A549 (cell line): ENCODE measurements at regions not wholly inside any gene's neighbourhood (a gene's known extent, or its start where the extent isn't known, plus 50 kb on each side); places are given as distances from the start of the nearest gene placed in this dataset.

Source experiments
- JUNB ChIP-seq: fragments of >200 bp; sonication (Bioruptor Twin); formaldehyde crosslinking; IDR thresholded peaks from 2 replicates; pipeline ENCODE4 v1.6.1; 2016
- NPAS2 ChIP-seq: fragments of 250-450 bp; sonication (Bioruptor Pico); IDR thresholded peaks from 2 replicates; pipeline ENCODE4 v1.8.0; 2022; ENCODE audit warnings: mild to moderate bottlenecking, moderate library complexity, borderline replicate concordance
- POLR2A ChIP-seq: IDR thresholded peaks from 2 replicates; pipeline ENCODE4 v1.6.1; 2012; ENCODE audit warnings: mild to moderate bottlenecking, low read length
- SMC3 ChIP-seq: fragments of >200 bp; sonication (Bioruptor Twin); formaldehyde crosslinking; IDR thresholded peaks from 3 replicates; pipeline ENCODE4 v1.6.1; 2018; ENCODE audit warnings: inconsistent platforms
- ZSCAN20 ChIP-seq: fragments of 250-450 bp; sonication (Bioruptor Pico); IDR thresholded peaks from 2 replicates; pipeline ENCODE4 v1.8.0; 2022; ENCODE audit warnings: mild to moderate bottlenecking, moderate library complexity
- TF ChIP-seq, protein P1 (sequence below): fragments of 200-600 bp; sonication (generic); IDR thresholded peaks from 2 replicates; pipeline ENCODE4 v1.6.1; 2016; ENCODE audit warnings: antibody characterized with exemption, mild to moderate bottlenecking, moderate library complexity
- TF ChIP-seq, protein P2 (sequence below): fragments of >200 bp; sonication (Bioruptor Twin); formaldehyde crosslinking; IDR thresholded peaks from 3 replicates; pipeline ENCODE4 v1.5.1; 2016
- TF ChIP-seq, protein P3 (sequence below): IDR thresholded peaks from 2 replicates; pipeline ENCODE4 v1.6.1; 2012

- no peak for TF ChIP-seq POLR2A
- TF ChIP-seq JUNB, result no peak
- TF ChIP-seq ZSCAN20 (CRISPR knock-in tag), result no peak
- TF ChIP-seq, protein P1, sequence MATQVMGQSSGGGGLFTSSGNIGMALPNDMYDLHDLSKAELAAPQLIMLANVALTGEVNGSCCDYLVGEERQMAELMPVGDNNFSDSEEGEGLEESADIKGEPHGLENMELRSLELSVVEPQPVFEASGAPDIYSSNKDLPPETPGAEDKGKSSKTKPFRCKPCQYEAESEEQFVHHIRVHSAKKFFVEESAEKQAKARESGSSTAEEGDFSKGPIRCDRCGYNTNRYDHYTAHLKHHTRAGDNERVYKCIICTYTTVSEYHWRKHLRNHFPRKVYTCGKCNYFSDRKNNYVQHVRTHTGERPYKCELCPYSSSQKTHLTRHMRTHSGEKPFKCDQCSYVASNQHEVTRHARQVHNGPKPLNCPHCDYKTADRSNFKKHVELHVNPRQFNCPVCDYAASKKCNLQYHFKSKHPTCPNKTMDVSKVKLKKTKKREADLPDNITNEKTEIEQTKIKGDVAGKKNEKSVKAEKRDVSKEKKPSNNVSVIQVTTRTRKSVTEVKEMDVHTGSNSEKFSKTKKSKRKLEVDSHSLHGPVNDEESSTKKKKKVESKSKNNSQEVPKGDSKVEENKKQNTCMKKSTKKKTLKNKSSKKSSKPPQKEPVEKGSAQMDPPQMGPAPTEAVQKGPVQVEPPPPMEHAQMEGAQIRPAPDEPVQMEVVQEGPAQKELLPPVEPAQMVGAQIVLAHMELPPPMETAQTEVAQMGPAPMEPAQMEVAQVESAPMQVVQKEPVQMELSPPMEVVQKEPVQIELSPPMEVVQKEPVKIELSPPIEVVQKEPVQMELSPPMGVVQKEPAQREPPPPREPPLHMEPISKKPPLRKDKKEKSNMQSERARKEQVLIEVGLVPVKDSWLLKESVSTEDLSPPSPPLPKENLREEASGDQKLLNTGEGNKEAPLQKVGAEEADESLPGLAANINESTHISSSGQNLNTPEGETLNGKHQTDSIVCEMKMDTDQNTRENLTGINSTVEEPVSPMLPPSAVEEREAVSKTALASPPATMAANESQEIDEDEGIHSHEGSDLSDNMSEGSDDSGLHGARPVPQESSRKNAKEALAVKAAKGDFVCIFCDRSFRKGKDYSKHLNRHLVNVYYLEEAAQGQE, result no peak
- TF ChIP-seq SMC3, result no peak
- TF ChIP-seq, protein P2, sequence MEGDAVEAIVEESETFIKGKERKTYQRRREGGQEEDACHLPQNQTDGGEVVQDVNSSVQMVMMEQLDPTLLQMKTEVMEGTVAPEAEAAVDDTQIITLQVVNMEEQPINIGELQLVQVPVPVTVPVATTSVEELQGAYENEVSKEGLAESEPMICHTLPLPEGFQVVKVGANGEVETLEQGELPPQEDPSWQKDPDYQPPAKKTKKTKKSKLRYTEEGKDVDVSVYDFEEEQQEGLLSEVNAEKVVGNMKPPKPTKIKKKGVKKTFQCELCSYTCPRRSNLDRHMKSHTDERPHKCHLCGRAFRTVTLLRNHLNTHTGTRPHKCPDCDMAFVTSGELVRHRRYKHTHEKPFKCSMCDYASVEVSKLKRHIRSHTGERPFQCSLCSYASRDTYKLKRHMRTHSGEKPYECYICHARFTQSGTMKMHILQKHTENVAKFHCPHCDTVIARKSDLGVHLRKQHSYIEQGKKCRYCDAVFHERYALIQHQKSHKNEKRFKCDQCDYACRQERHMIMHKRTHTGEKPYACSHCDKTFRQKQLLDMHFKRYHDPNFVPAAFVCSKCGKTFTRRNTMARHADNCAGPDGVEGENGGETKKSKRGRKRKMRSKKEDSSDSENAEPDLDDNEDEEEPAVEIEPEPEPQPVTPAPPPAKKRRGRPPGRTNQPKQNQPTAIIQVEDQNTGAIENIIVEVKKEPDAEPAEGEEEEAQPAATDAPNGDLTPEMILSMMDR, result no peak
- TF ChIP-seq, protein P3, sequence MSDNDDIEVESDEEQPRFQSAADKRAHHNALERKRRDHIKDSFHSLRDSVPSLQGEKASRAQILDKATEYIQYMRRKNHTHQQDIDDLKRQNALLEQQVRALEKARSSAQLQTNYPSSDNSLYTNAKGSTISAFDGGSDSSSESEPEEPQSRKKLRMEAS, result no peak
- TF ChIP-seq NPAS2 (CRISPR knock-in tag), result no peak
Observed at GRCh38 chr9:73523391-73523790, 371.7 kb downstream of the ANXA1 start.
